ENCODE measurements at regions not wholly inside any gene's neighbourhood (a gene's known extent, or its start where the extent isn't known, plus 50 kb on each side); places are given as distances from the start of the nearest gene placed in this dataset.

DNA sequence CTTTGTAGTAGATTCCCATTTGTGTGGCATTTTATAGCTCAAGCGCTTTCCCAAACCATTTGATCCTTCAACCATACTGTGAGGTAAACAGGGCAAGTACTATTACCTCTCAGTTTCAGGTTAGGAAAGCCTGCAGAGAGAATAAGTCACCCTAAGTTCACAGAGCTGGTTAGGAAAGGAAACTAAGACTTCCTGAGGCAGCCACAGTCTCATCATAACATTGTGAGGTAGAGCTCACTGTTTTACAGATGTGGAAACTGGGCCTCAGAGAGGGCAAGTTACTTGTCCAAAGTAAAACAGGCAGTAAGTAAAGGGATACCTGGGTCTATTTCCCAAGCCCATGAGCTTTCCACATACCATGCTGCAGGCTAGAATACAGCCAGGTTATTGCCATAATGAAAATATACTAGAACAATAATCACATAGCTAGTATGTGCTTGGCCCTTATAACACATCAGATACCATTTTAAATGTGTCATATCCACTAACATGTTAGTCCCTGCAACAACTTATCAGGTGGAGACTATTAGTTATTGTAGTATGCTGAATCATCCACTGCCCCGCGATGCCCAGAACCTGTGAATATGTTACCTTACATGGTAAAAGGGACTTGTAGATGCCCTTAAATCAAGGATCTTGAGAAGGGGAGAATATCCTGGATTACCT is 150.9 kb upstream of the GRIP1 start (continued):
- TF ChIP-seq KDM4B (IDR thresholded peaks at IDR 0.05; ENCODE audit: borderline replicate concordance in 2 of 2, low read depth in 1 of 2): no peak
- no peak for TF ChIP-seq FUS (optimal IDR thresholded peaks at IDR 0.05; ENCODE audit: low read depth, low read length)
- TF ChIP-seq, protein P1, sequence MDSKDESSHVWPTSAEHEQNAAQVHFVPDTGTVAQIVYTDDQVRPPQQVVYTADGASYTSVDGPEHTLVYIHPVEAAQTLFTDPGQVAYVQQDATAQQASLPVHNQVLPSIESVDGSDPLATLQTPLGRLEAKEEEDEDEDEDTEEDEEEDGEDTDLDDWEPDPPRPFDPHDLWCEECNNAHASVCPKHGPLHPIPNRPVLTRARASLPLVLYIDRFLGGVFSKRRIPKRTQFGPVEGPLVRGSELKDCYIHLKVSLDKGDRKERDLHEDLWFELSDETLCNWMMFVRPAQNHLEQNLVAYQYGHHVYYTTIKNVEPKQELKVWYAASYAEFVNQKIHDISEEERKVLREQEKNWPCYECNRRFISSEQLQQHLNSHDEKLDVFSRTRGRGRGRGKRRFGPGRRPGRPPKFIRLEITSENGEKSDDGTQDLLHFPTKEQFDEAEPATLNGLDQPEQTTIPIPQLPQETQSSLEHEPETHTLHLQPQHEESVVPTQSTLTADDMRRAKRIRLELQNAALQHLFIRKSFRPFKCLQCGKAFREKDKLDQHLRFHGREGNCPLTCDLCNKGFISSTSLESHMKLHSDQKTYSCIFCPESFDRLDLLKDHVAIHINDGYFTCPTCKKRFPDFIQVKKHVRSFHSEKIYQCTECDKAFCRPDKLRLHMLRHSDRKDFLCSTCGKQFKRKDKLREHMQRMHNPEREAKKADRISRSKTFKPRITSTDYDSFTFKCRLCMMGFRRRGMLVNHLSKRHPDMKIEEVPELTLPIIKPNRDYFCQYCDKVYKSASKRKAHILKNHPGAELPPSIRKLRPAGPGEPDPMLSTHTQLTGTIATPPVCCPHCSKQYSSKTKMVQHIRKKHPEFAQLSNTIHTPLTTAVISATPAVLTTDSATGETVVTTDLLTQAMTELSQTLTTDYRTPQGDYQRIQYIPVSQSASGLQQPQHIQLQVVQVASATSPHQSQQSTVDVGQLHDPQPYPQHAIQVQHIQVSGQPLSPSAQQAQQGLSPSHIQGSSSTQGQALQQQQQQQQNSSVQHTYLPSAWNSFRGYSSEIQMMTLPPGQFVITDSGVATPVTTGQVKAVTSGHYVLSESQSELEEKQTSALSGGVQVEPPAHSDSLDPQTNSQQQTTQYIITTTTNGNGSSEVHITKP (IDR thresholded peaks at IDR 0.05; ENCODE audit: partially characterized antibody): no peak
- TF ChIP-seq PYGO2 (tag; IDR thresholded peaks at IDR 0.05): no peak
- TF ChIP-seq CTBP1 (IDR thresholded peaks at IDR 0.05; ENCODE audit: borderline replicate concordance): no peak
- no peak for TF ChIP-seq IRF2 (CRISPR knock-in tag; IDR thresholded peaks at IDR 0.05)

DNA sequence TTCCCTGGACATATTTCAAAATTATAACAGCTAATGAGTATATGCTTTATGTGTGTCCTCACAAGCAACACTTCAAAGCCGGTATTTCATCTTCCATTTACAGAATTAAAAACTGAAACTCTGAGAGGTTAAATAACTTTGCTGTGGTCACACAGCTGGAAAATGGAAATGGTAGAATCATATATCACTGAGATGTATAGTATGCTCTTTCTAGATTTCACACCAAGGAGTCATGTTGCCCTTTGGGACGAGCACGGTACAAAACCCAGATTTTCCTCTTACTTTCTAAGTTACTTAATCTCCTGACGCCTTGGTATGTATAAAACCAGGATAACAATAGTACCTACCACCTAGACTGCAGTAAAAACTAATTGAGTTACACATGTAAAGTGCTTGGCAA is 152.6 kb upstream of the GRIP1 start:
- Histone ChIP-seq H3K4me1 (replicated peaks in 1 of 2; ENCODE audit: control insufficient read depth in 2 of 2, insufficient read depth in 2 of 2, low read length in 2 of 2) (no peaks in the 10 kb centered on the region), H3K9me1 (ENCODE audit: control insufficient read depth, insufficient read depth, low read length) (no peaks in the 10 kb centered on the region), H3K27ac (ENCODE audit: extremely low read depth, low read depth, low read length) (no peak overlapping the region), H3K9ac (ENCODE audit: insufficient read depth in 1 of 2, low read depth in 2 of 2, low read length in 2 of 2) (no peak overlapping the region), H2AFZ (ENCODE audit: low read depth, low read length) (no peak overlapping the region), H3K9me3 (replicated peaks; ENCODE audit: control insufficient read depth, insufficient read depth, low read depth, low read length) (no peaks in the 10 kb centered on the region), H4K20me1 (replicated peaks; ENCODE audit: control insufficient read depth, insufficient read depth, low read length) (no peaks in the 10 kb centered on the region), H3K4me2 (ENCODE audit: insufficient read depth, low read length) (no peak overlapping the region), H3K36me3 (ENCODE audit: control insufficient read depth, insufficient read depth, low read length) (no peaks in the 10 kb centered on the region), H3K27me3 (ENCODE audit: control insufficient read depth in 2 of 2, insufficient read depth in 2 of 2, low read length in 2 of 2) (no peaks in the 10 kb centered on the region; a peak in 1 of 5 replicates), H3K79me2 (ENCODE audit: control insufficient read depth, insufficient read depth, low read length) (no peaks in the 10 kb centered on the region), H3K4me3 (no peak overlapping the region)
- no TSS peak for BruUV-seq (replicated peaks)
- ATAC-seq: no peak
- no peak for DNase-seq (ENCODE audit: extremely low read depth in 1 of 4, low spot score in 3 of 4)
- 0% methylated on average over 4 of the region's 4 CpGs for WGBS (ENCODE audit: insufficient coverage, low coverage, missing lambda C conversion rate)
- in situ Hi-C loops (cut with MboI) (no loop called here), intact Hi-C loops (cut with micrococcal nuclease) (no loop called here)
- POLR2A ChIA-PET: no interaction called here
- FAIRE-seq: no peak
- CTCF ChIA-PET (ENCODE audit: low intra/inter-chr PET ratio): no interaction called here
- no peak for TF ChIP-seq STAT5A (IDR thresholded peaks at IDR 0.05; ENCODE audit: borderline replicate concordance, low read length)
- TF ChIP-seq, protein P2, sequence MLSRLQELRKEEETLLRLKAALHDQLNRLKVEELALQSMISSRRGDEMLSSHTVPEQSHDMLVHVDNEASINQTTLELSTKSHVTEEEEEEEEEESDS (CRISPR knock-in tag; IDR thresholded peaks at IDR 0.05): no peak
- no peak for TF ChIP-seq RAD21 (CRISPR knock-in tag; conservative IDR thresholded peaks at IDR 0.05 in 1 of 2, IDR thresholded peaks at IDR 0.05 in 1 of 2)
- no peak for TF ChIP-seq ZBED1 (IDR thresholded peaks at IDR 0.05)
- TF ChIP-seq, protein P3, sequence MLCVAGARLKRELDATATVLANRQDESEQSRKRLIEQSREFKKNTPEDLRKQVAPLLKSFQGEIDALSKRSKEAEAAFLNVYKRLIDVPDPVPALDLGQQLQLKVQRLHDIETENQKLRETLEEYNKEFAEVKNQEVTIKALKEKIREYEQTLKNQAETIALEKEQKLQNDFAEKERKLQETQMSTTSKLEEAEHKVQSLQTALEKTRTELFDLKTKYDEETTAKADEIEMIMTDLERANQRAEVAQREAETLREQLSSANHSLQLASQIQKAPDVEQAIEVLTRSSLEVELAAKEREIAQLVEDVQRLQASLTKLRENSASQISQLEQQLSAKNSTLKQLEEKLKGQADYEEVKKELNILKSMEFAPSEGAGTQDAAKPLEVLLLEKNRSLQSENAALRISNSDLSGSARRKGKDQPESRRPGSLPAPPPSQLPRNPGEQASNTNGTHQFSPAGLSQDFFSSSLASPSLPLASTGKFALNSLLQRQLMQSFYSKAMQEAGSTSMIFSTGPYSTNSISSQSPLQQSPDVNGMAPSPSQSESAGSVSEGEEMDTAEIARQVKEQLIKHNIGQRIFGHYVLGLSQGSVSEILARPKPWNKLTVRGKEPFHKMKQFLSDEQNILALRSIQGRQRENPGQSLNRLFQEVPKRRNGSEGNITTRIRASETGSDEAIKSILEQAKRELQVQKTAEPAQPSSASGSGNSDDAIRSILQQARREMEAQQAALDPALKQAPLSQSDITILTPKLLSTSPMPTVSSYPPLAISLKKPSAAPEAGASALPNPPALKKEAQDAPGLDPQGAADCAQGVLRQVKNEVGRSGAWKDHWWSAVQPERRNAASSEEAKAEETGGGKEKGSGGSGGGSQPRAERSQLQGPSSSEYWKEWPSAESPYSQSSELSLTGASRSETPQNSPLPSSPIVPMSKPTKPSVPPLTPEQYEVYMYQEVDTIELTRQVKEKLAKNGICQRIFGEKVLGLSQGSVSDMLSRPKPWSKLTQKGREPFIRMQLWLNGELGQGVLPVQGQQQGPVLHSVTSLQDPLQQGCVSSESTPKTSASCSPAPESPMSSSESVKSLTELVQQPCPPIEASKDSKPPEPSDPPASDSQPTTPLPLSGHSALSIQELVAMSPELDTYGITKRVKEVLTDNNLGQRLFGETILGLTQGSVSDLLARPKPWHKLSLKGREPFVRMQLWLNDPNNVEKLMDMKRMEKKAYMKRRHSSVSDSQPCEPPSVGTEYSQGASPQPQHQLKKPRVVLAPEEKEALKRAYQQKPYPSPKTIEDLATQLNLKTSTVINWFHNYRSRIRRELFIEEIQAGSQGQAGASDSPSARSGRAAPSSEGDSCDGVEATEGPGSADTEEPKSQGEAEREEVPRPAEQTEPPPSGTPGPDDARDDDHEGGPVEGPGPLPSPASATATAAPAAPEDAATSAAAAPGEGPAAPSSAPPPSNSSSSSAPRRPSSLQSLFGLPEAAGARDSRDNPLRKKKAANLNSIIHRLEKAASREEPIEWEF (CRISPR knock-in tag; IDR thresholded peaks at IDR 0.05): no peak
- no peak for TF ChIP-seq NCOA1 (IDR thresholded peaks at IDR 0.05; ENCODE audit: low read depth)
- TF ChIP-seq NR1H2 (CRISPR knock-in tag; IDR thresholded peaks at IDR 0.05): no peak

Data from K562 (cell line).